NCI-H226 (cell line): ENCODE measurements at regions not wholly inside any gene's neighbourhood (a gene's known extent, or its start where the extent isn't known, plus 50 kb on each side); places are given as distances from the start of the nearest gene placed in this dataset.

Source experiments
- DNase-seq: peaks from one replicate; pipeline ENCODE4 v3.0.0-alpha.2; 2015

DNA sequence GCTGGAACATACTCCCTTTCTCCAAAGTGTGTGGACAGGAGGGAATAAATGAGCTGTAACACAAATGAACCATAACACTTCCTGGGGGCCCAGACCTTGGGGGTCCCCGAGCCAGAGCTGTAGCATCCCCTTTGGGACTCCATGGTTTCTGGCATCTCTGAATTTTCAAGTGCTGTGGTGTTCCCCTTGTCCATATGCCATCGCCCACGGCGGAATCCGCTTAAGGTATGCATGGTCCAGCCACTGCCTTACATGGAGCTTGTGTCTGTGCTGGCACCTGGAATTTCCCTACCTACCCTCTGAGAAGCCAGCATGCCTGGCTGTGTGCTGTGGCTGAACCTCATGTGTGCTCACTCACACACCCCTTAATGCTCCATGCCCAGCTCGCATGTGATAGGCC lies 943.6 kb downstream of the SLITRK1 start:
- DNase-seq = no peak

DNA sequence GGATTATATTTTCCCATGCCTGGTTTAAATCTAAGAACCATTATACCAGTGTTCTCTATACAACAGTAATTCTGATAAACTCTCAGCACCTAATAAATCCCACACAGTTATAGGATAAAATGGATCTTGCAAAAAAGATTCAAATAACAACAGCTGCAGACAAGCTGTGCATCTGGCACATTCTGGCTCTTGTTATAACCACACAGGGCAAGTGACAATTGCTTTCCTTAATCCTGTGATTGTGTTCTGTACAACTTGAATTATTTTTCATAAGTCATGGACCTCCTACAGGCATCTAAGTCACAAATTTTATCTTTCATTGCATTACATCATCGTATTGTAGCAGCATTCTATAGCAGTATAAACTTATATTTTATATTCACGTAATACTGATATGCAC lies 948.3 kb downstream of the SLITRK1 start:
- no peak for DNase-seq

DNA sequence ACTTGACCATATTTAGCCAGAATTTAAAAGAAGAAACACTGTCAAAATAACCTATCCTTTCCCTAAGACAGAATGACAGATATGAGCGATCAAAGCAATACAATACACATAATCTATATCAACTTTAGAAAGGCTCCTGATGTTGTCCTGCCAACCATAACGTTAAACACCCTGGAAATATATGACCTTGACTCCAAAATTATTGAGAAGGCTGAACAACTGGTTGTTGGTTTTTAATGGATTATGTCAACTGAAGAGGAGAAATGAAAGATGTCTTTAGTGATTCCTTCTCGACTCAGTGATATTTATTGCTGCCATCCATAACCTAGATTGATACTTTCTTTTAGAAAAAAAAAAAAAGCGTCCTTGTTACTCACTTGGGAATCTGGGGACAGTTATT lies 957.2 kb downstream of the SLITRK1 start:
- no peak for DNase-seq

DNA sequence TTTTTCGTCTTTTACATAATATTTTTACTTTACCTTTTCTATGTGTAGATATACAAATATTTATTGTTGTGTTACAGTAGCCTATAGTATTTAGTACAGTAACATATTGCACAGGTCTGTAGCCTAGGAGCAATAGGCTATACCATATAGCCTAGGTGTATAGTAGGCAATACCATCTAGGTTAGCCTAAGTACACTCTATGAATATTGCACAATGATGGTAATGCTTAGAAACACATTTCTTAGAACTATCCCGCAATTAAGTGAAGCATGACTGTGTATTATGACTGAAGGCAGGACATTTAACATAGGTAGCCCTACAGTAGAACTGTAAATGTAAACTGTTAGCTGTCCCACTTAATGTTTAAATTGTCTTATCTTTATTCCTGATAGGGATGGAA lies 964.3 kb downstream of the SLITRK1 start:
- DNase-seq = no peak

DNA sequence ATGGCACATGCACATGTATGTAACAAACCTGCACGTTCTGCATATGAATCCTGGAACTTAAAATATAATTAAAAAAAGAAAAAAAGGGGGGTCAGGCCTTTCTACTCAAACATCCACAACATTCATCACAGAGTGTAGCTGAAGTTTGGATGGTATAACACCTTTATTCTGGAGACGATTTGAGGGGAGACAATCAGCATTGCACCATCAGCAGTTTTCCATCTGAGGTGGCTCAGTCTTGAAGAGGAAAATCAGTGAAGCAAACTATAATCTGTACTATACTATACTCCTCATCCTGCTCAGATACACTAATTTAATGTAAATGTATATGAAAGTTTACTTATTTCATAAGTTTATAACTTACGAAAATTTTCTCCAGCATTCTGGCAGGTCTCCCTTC lies 969.7 kb downstream of the SLITRK1 start:
- DNase-seq = no peak

DNA sequence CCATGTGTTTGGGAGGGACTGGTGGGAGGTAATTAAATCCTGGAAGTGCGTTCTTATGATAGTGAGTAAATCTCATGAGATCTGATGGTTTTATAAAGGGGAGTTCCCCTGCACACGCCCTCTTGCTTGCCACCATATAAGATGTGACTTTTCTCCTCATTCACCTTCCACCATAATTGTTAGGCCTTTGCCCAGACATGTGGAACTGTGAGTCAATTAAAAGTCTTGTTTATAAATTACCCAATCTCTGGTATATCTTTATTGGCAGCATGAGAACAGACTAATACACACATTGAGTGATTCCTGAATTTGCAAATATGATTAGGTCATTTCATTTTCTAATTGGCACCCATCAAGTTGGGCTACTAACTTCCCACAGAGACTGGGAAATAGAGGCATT lies 977.2 kb downstream of the SLITRK1 start:
- DNase-seq = no peak

DNA sequence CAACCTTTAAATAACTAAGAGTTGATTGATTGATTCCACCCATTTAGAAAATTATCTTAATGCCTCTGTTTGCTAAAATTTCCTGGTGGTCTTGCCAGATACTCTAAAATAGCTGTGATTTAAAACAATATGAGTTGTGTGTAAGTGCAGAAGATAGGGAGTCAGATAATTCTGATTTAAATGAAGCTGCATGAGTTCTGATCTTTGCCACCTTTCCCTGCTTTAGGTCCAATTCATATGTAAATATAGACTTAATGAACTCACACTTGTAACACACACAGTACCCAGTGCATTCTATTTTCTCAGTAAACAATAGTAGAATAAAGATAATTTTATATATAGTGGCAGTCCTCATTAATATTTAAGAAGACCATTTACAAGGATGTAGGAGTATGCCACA lies 981.8 kb downstream of the SLITRK1 start:
- DNase-seq = no peak

DNA sequence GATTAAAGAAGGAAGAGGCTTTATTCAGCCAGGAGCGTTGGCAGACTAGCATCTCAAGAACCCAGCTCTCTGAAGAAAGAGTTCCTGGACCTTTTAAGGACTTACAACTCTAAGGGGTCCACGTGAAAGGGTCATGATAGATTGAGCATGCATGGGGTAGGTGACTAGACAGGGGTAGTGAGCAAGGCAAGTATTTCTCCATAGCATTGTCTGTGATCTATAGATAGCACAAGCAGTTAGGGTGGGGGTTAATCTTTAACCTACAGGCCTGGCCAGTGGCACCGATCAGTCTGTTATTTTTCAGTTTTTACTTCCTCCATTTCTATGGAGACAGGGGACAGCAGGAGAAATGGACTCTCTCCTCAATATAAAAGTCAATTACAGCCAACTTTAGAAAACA lies 983.7 kb downstream of the SLITRK1 start:
- DNase-seq = no peak

DNA sequence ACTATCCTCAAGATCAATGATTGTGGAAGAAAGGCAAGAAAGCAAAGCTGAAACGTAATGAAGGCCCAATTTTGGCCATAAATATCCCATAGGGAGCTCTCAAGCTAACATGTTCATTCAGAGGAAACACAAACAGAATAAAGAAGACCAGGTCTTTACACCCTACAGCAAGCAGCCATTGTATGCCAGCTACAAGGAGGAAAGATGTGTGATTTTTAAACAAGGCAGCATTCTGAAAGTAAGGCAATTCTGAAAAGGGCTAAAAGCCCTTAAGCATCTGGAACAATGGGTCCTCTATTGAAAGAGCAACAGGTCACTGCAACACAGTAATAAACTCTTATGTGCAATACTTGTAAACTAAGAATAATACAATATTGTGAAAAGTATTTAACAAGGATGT lies 1002.4 kb downstream of the SLITRK1 start:
- no peak for DNase-seq

DNA sequence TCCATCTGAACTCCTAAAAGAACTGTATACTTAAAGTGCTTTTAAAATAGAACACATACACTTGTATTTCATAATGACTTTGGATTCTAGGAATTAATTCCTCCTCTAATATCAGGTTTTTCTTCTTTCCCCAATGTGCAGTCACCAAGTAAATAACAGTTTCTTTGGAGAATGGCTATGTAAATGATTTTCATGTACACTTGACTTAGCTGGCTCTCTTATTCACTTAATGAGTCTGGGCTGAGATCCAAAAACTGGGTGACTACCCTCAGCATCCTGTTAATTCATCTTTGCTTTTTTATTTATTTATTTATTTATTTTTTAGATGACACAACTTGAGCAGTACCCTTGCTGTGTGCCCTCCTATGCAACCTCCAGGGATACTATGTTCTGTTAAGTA lies 1003.7 kb downstream of the SLITRK1 start:
- no peak for DNase-seq

DNA sequence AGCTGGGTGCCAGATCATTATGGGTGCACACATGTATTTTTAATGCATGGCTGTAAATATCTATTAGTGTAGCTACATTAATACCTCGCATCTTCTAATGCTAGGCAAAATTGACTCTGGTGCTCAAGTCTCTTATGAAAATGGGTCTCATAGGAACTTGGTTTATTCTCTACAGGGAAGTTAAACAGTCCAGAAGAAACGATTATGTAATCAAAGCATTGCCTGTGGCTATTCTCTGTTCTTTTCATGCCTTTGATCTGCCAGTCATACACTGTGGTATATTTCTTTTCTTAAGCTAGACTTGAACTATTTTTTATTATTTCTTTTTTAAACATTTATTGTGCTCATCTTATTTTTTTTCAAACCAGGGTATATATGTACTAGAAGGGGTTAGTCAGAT lies 1015.0 kb downstream of the SLITRK1 start:
- DNase-seq = no peak

DNA sequence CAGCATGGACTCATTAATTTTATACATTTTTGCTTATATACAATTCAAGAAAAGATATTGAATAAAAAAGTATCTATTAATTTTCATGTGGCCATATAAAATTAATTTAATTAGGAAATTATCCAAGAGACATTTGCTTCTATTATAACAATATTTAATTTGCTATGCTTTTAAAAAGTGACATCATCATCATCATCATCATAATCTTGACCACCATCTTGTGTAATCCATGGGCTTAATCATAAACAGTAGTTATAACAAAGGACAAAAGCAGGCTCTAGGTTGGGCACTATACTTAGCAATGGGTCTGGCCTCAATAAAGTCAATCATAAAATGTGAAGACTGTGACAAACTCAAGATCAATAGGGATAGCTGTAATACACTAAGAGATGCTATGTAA lies 1031.6 kb downstream of the SLITRK1 start:
- no peak for DNase-seq

DNA sequence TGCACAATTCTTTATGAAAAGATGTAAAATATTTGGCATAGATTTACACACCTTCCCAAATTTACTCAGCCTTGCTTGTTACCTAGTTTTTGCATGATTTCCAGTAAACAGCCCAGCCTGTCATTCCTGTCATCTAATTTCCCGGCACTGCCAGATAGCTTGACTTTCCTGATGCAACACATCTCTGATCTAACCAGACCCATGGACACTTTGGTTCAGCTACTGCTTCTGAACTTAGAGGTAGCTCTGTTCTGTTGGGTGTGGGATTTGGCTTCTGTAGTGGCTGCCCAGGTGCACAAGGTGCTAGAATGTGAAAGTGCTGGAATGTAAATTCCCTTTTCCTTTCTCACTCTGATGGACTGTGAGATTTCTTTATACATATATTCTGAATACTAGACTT lies 1033.5 kb downstream of the SLITRK1 start:
- no peak for DNase-seq

DNA sequence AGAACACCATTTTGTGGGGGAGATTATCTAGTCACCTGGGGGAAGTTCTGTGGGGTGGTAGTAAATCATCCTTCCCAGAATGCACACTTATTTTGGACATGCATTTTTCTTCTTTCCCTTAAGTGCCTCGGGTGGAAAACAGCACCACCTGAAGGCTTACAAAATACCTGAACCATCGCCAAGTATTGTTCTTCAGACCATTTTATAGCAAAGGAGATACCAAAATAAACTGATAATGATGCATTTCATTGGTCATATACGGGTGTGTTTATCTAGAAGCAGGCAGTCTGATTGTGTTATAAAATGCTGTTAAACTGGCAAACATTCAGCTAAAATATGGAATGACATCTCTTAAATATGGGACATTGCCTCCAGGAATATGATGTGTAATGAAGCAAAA lies 1034.7 kb downstream of the SLITRK1 start:
- peak; percentile 22 for DNase-seq

DNA sequence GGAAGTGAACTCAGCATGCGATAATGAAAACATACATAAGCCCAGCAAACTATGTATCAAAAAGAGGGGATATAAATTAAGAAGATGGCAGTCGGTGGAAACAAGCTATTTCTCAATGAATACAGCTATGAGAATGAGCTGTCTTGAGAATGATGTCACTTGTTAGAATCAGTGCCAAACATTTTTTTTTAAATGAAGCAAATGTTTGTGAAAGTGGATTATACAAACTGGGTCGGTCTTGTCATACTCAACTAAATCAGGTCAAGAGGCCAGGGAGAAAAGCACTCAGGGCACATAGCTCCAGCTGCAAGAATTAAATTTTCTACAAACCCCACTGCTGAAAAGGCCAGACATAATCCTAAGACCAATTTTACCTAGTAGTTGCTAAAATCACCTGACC lies 1048.4 kb downstream of the SLITRK1 start:
- DNase-seq = peak; percentile 19

DNA sequence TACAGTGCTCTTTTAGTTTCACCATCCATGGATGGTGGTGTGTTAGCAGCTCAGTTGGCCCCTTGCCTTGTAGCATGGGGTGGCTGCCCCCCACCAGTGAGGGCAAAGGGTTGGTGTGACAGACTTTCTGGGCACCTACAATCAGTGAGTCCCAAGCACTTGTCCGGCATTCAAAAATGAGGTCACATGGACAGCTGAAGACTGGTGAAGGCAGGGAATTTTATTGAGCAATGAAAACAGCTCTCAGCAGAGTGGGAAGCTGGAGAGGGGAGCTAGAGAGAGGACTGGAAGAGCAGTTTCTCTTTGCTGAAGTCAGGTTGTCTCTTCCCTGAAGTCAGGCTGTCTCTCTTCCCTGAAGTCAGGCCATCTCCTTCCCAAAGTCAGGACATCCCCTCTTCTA lies 1053.2 kb downstream of the SLITRK1 start:
- no peak for DNase-seq

DNA sequence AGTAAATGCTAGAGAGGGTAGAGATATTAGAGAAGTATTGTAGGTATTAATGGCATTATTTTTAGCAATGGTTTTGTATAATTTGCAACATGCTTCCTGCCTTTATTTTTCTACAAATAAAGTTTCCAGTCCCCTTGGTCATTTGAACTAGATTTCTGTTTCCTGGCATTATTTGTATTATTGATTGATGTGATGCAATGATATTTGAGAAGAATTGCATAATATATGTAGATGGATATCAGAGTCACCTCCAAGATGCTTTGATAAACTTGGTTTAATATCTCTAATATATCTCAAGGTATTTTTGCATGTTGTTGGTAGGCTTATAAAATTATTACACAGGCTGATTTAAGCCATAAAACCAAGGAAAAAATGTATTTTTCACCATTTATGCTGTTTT lies 1054.5 kb downstream of the SLITRK1 start:
- DNase-seq = no peak

DNA sequence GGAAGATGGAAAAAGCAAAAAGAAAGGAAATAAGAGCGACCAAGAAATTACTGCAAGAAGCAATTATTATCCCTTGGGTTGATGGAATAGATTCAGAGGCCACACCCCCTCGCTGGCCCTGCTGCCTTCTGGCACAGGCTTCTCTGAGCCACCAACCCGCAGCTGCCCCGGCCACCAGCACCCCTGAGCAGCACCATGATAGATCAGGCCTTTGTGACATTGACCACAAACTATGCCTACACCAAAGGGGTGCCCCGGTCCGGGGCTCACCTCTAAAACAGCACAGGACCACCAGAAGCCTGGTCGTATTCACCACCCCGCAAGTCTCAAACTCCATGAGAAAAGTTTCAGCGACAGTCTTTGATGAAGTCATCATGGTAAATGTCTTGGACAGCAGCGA lies 1059.3 kb downstream of the SLITRK1 start:
- DNase-seq = no peak

DNA sequence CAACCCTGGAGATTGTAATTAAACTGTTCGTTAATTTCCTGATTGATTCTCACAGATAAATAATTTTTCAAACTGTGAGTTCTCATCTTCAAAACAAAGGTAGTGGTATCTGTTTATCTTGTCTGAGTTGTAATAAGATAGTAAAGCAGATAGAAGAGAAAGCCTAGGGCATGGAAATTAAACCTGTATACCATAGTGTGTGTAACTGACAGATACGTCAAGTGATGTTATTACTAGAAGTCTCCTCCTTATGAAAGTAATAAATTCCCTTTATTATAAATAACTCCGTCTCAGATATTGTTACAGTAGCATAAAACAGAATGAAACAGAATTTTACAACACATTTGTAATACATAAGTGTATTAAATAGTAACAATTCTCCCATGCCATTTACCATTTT lies 1065.1 kb downstream of the SLITRK1 start:
- DNase-seq = no peak

DNA sequence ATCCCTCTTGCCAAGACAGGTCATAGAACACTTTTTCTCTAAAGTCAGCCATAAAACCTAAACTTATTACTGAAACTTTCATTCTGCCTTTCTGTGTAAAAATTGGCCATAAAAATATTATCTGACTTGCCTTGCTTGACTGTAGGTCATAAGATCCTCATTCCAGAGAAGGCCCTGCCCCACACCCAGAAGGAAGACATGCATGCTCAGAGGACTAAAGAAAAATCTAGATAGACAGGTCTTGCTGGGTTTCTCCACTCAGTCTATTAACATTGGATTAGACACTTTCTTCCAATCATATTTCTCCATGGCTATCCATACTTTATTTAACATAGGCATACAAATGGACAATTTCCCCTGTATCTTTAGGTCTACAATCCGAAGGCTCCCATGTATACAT lies 1066.5 kb downstream of the SLITRK1 start:
- no peak for DNase-seq

DNA sequence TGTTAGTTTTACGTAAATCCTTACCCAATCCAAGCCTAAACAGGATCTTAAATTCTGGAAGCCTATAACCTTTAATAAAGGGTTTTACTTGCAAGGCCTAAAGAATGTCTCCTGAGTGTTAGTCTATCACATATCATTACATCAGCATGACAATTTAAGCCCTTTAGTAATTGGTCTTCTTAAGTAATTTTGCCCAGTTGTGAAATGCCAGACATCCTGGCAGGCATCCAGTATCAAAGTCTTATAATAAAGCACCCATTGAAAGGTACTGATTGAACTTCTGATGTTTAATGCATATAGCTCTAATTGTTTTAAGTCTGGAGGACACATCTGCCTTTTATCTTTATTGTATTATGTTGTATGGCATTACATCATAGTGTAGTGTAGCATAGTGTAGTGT lies 1078.9 kb downstream of the SLITRK1 start:
- peak; percentile 1 for DNase-seq

DNA sequence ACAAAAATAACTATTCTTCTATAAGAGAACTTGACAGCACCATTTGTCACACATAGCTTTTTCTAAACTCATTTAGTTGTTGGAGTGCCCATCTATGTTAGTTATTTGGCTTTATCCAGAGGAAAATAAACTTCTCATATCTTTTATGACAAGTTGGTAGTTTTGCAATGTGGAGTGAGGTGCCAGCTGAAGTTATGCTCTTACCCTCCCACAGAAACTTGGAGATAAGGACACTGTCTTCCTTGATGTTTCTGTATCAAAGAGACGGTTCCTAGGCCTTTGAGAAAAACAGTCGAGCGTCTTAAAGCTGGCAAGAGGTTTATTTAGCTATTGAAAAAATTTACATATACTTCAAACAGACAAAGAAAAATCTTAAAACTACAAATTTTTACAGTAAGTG lies 1079.7 kb downstream of the SLITRK1 start:
- peak; percentile 74 for DNase-seq

DNA sequence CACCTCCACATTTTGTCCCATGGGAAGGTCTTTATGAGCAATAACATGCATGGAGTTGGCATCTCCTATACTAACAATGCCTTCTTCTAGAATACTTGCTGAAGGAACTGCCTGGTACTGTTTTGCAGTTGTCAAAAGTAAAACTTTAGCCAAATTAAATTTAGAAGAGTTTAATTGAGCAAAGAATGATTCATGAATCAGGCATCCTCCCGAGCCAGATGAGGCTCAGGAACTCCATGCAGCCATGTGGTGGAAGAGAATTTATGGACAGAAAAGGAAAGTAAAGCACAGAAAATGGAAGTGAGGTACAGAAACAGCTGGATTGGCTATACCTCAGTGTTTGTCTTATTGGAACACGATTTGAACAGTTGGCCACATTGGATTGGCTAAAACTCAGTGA lies 1081.9 kb downstream of the SLITRK1 start:
- peak; percentile 1 for DNase-seq

DNA sequence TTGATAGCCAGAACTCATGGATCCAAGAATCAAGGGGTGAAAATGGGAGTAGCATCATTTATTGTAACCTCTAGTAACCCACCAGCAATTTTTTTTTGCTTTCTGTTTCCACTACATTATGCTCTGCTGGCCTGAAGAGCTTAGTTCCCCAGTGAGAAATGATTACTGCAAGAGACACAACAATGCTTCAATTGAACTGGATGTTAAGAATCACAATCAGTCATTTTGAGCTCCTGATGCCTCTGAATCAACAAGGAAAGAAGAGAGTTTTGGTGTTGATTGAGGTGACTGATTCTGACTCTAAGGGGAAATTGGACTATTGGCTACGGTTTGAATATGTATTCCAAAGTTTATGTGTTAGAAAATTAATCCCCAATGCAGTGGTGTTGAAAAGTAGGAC lies 1084.4 kb downstream of the SLITRK1 start:
- DNase-seq = peak; percentile 1

DNA sequence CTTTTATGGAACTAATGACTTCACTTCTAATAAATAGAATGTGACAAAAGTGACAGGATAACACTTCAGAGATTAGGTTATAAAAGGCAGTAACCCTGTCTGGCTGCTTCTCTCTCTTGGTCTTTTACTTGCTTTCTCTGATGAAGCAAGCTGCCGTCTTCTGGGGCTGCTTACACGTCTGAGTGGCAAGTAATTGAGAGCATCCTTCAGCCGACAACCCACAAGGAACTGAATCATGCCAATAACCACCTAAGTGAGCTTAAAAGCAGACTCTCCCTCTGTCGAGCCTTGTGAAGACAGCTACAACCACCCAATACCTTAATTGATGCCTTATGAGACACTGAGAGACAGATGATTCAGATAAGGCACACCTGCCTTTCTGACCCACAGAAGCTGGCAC lies 1091.2 kb downstream of the SLITRK1 start:
- no peak for DNase-seq

DNA sequence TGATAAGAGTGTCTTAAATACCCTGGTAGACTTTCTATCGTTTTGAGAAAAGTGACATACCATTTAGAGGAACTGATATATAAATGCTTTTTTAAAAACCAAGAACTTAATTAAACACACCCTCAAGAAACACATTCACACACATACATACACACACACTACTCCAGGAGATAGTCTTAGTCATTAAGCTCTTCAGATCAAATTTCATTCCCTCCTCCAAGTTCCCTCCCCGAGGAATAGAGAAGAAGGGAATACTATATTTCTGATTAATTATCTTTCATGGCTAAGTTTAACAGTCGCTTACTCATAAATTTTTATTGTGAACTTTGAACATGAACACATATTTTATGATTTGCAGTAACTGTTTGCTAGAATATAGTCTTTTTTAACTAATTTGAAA lies 1109.5 kb downstream of the SLITRK1 start:
- DNase-seq = peak; percentile 9
